ENCODE measurements at regions not wholly inside any gene's neighbourhood (a gene's known extent, or its start where the extent isn't known, plus 50 kb on each side); places are given as distances from the start of the nearest gene placed in this dataset.

GRCh38 chr1:29823561-29823960 lies 587.2 kb downstream of the PTPRU start:
- DNase-seq (ENCODE audit: low read depth): no peak

- no peak for DNase-seq (ENCODE audit: low read depth)
These were observed 585.3 kb downstream of the PTPRU start for GRCh38 chr1:29821605-29822004.

GRCh38 chr1:29820401-29820800 lies 584.1 kb downstream of the PTPRU start:
- no peak for DNase-seq (ENCODE audit: low read depth)

DNA sequence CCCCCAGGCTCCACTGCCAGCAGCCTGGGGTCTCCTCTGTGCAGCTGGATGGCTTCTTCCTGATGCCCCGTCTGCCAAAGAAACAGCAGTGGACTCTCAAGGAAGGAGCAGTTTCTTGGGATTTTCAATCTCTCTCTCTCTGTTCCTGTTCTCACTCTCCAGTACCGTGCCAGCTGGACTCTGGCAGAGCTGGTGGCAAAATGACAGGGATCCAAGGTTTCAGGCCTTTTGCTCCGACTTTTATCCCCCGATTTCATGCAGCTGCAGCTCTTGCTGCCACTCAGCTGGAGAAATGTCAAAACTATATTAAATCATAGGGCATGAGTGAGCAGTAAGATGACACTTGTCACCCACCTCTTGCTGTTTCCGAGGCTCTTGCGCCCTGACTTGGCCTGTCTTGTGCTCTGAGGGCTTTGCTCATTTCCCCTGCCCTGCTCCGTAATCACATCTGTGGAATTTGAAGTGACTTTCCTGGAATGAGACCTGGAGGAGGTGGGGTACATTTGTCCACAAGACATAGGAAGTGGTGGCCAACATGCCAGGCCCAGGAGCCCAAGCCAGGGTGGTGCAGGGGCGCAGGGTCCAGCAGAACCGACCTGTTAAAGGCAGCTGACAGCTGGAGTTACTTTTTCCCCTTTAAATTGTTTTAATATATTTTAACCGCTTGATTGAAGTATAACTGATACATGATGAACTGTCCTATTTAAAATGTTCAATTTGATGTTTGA lies 576.2 kb downstream of the PTPRU start:
- no peak for DNase-seq (ENCODE audit: low read depth)

DNA sequence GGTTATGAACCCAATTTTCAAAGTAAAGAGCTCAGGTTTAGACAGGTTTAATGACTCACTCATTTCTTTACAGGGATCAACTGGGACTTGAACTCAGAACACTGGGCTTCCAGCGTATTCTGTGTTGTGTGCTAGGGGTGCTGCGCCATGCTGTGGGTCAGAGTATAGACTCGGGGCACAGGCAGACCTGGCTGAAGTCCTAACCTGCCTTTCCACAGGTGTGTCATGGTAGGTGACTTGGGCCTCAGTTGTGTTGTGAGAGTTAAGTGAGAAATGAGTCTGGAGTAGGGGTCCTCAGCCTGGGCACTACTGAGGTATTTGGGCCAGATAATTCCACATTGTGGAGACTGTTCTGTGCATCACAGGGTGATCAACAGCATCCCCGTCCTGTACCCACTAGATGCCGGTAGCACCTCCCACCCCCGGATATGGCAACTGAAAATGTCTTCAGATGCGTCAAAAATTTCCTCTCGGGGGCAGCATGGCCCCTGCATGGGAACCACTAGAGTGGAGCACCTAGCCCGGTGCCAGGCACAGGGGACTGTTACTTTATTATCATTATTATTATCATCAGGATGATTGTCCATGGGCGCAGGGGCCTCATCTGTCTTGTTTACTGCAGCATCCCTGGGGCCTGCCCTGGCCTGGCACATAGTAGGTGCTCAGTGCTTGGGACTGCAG lies 575.5 kb downstream of the PTPRU start:
- no peak for DNase-seq (ENCODE audit: low read depth)

- DNase-seq (ENCODE audit: low read depth): no peak
These were observed 574.9 kb downstream of the PTPRU start for GRCh38 chr1:29811247-29811646.

- no peak for DNase-seq (ENCODE audit: low read depth)
These were observed 574.1 kb downstream of the PTPRU start for GRCh38 chr1:29810121-29811120.

DNA sequence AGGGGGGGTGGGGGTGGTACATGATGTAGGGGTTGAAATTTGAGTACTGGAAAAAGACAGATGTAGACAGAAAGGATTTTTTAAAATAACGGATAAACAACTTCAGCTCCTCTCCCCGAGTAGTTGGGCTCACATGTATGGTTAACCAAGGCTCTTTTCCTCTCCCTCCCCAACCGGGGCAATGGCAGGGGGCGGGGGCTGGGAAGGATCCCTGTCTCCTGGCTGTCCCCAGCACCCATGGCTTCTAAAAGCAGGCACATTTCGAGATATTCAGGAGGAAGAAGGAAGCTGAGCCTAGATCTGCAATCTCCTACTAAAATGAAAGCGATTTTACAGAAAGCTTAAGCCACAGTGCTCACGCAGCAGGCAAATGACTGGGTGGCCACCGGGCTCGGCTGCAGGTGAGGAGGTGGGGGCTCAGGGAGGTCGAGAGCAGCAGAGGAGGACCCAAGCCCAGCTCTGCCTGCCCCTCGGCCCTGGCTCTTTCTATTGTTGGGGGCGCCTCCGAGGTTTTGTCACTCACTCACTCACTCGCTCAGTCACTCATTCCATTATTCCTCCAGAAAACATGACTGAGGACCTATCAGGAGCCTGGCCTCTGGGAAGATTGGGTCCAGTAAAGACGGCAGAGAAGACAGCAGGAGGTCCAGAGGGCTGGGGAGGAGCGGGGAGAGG lies 573.3 kb downstream of the PTPRU start:
- DNase-seq (ENCODE audit: low read depth): no peak

DNA sequence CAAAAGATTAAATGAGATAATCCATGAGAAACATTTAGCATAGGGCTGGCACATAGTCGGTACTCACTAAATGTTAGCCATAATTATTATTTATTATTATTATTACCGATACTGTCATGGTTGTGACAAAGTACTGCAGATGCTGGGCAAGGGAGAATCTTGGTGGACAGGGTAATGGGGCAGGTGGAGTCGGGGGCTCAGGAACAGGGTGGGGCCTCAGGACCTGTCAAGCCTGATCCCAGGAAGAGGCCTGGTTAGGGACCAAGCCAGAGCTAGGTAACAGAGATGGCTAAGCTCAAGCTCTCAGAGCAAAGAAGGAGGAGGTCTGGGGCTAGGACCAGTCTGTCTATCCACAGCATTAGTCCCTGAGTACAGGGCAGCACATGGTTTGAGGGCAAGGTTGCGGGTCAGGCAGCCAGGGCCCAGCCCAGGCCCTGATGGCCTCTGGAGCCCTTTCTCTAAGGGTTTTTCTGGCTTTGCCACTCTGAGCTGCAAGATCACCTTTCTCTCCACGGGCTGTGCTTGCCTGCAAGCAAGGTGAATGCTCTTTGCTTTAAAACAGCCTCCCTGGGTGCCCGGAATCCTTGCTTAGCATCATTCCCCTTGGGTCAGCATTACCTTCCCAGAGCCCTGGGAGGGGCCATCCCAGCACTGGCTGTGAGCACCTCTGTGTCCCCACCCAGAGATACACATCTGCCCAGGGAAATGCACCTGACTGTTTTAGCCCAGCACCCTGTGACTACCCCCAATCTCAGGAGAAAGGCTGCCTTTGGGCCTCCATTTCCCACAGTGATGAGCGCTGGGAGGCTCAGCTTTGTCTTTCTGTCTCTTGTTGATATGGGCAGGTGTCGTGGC lies 572.0 kb downstream of the PTPRU start:
- DNase-seq (ENCODE audit: low read depth): no peak

GRCh38 chr1:29807689-29808088 lies 571.4 kb downstream of the PTPRU start:
- no peak for DNase-seq (ENCODE audit: low read depth)

DNA sequence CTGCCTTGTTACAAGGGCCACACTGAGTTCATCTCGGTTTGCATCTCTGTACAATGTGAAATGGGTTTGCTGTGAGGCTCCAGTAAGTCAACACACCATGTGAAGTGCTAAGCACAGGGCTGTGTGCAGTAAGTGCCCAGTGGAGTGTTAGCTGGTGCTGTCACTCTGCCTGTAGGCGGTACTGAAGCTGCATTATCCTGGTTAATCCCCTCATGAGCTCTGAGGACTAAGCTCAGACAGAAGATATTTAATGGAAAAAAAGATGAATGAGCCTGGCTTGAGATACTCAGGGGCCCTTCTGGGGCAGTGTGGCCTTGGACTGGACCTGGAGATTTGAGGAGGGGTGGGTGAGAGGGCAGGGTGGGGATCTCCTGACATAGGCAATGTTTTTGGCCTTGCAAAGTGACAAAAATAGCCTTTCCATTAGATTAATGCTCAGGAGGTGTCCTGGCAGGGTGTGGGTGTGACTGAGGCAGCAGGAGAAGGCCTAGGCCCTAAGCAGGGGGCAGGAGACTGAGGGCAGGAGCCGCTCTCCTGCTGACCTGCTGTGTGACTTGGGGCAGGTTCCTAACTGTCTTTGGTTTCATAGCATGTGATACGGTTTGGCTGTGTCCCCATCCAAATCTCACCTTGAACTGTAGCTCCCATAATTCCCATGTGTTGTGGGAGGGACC lies 570.5 kb downstream of the PTPRU start:
- DNase-seq (ENCODE audit: low read depth): no peak

- DNase-seq (ENCODE audit: low read depth): no peak
These were observed 569.5 kb downstream of the PTPRU start for GRCh38 chr1:29805896-29806160.

GRCh38 chr1:29805122-29805895 lies 569.0 kb downstream of the PTPRU start:
- no peak for DNase-seq (ENCODE audit: low read depth)

DNA sequence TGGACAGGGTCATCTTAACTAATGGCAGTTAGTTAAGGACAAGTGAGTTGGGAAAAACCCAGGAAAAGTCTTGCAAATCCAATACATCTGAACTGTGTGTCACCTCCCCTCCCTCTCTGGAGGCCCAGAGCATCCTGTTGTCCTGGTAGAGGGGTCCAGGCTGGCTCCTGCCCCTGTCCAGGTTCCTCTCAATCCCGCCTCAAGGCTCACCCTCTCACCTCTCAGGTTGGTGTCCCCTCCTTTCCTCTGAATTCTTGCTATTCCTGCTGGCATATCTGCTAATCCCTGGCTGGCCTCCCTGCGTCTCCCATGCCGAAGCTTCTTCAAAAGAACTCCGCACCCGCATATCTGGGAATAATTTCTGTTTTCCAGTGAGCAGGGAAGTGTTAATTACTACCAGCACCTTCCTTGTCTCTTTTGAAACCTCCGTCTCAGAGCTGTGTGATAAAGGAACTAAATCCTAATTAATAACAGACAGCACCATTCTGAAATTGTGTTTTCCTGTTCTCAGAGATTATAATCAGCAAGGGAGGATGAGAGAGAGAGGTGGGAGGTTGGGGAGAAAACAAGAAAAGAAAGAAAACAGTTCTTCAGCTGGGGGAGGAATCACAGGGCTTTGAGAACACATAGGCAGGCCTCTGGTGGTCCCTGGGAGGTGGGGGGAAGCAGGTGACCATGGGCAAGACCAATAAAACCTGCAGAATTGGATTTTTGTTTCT lies 568.0 kb downstream of the PTPRU start:
- DNase-seq (ENCODE audit: low read depth): no peak

GRCh38 chr1:29803486-29803885 lies 567.2 kb downstream of the PTPRU start:
- no peak for DNase-seq (ENCODE audit: low read depth)

DNA sequence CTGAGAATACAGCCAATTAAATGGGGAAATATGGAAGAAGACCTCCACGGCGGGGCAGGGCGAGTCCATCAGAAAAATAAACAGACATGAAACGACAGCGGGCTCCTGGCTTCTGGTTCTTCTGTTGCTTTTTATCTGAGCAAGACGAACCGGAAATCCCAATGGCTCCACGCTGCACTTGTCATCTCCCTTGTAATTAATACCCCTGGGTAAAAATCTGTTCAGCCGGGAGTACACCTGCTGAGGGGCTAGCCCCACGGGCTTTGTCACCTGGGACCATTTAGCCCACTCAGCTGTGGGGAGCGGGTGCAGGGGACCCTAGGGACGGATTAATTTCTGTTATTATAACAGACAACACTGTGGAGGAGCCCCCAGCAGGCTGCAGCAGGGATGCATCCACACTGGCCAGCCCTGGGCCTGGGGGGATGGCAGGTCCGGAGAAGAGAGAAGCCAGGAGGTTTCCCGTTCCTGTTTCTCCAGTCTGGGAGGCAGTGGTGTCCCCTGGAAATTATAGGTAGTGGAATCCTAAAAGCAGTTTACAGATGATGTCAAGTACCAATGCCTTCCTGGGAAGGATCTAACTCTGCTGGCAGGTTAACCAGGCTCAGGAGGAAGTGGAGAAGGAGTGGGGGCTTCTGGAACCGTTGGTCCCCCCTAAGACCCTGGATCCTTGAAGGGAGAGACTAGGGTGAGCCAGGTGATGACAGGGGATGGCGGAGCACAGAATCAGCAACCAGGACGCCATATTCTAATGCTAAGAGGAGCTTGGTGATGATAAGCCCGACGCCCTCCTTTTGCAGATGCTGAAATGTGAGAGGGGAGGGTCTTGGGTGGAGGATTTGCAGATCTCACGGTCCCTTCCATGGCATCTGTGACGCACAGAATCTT lies 566.1 kb downstream of the PTPRU start:
- no peak for DNase-seq (ENCODE audit: low read depth)

DNA sequence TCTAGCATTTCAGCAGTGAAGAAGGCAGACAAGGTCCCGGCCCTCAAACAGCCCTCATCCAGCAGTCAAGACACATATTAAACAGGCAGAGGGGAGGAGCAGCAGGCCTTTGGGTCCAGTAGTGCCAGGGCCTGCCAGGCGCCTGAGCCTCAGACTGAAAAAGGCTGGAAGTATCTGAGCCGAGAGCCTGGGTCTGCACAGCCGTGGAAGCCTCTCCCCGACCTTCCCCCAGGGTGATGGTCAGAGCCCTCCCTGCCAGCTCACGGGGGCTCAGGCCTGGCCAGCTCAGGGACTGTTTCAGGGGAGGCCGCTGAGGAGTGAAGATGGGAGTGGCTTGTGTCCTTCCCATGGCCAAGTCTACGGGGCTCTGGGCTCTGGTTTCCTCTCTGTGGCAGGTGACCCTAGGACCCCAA lies 565.2 kb downstream of the PTPRU start:
- DNase-seq (ENCODE audit: low read depth): no peak
